K562 (cell line): ENCODE measurements at regions not wholly inside any gene's neighbourhood (a gene's known extent, or its start where the extent isn't known, plus 50 kb on each side); places are given as distances from the start of the nearest gene placed in this dataset.

Experiments used
- CEBPG ChIP-seq, 3 experiments: fragments of 200-800 bp in 1 of 3; sonication (Bioruptor generic) in 1 of 3; sonication (generic) in 1 of 3; formaldehyde crosslinking in 1 of 3; IDR thresholded peaks in 2 of 3; conservative IDR thresholded peaks in 1 of 3; 2 replicates each; pipeline versions ENCODE4 v1.6.1 to v1.8.0; 2016 to 2022; ENCODE audit warnings: missing compliant biosample characterization in 2 of 3, missing genetic modification characterization in 2 of 3, mild to moderate bottlenecking in 1 of 3, missing genetic modification reagents in 1 of 3
- COPS2 ChIP-seq: fragments of 450-650 bp; conservative IDR thresholded peaks from 2 replicates; pipeline ENCODE4 v1.6.1; 2016; ENCODE audit warnings: mild to moderate bottlenecking, moderate library complexity
- GABPB1 ChIP-seq: sonication (generic); formaldehyde crosslinking; IDR thresholded peaks from 2 replicates; pipeline ENCODE4 v1.8.0; 2022; ENCODE audit warnings: mild to moderate bottlenecking, missing genetic modification reagents
- ILK ChIP-seq: fragments of 450-650 bp; IDR thresholded peaks from 2 replicates; pipeline ENCODE4 v1.6.1; 2016; ENCODE audit warnings: missing genetic modification characterization, low read depth, mild to moderate bottlenecking, missing compliant biosample characterization, moderate library complexity, borderline replicate concordance
- KAT8 ChIP-seq: fragments of 450-650 bp; IDR thresholded peaks from 2 replicates; pipeline ENCODE4 v1.6.1; 2016; ENCODE audit warnings: low read depth, mild to moderate bottlenecking
- NR3C1 ChIP-seq: sonication (generic); formaldehyde crosslinking; IDR thresholded peaks from 2 replicates; pipeline ENCODE4 v1.8.1; 2022; ENCODE audit warnings: missing genetic modification reagents
- PCBP2 ChIP-seq: fragments of 200-400 bp; formaldehyde crosslinking; IDR thresholded peaks from 2 replicates; pipeline ENCODE4 v1.6.1; 2018; ENCODE audit warnings: low read length, low read depth, mild to moderate bottlenecking, moderate library complexity; ENCODE audit not compliant: poor library complexity, severe bottlenecking
- RB1 ChIP-seq: fragments of 450-650 bp; IDR thresholded peaks from 2 replicates; pipeline ENCODE4 v1.6.1; 2017; ENCODE audit warnings: low read depth, mild to moderate bottlenecking
- SOX6 ChIP-seq: fragments of 450-650 bp; IDR thresholded peaks from 2 replicates; pipeline ENCODE4 v1.6.1; 2014; ENCODE audit warnings: mild to moderate bottlenecking
- SP2 ChIP-seq: IDR thresholded peaks from 2 replicates; pipeline ENCODE4 v1.6.1; 2011; ENCODE audit warnings: mild to moderate bottlenecking, low read depth, low read length, moderate library complexity; ENCODE audit not compliant: poor library complexity, severe bottlenecking; ENCODE audit errors: extremely low read depth
- ZNF165 ChIP-seq: fragments of 250-450 bp; sonication (Bioruptor Pico); IDR thresholded peaks from 2 replicates; pipeline ENCODE4 v1.4.0; 2020; ENCODE audit warnings: borderline replicate concordance
- ZNF507 ChIP-seq: conservative IDR thresholded peaks from 2 replicates; pipeline ENCODE4 v1.6.1; 2017; ENCODE audit warnings: missing genetic modification characterization, missing compliant biosample characterization
- ZNF583 ChIP-seq: fragments of 250-450 bp; sonication (Bioruptor Pico); IDR thresholded peaks from 2 replicates; pipeline ENCODE4 v1.4.0; 2020
- ZSCAN29 ChIP-seq: fragments of 450-650 bp; IDR thresholded peaks from 2 replicates; pipeline ENCODE4 v1.6.1; 2017
- ZSCAN32 ChIP-seq: fragments of 450-650 bp; formaldehyde crosslinking; IDR thresholded peaks from 2 replicates; pipeline ENCODE4 v1.4.0; 2020; ENCODE audit warnings: mild to moderate bottlenecking, moderate library complexity
- TF ChIP-seq, protein P1 (sequence below): fragments of 150-350 bp; IDR thresholded peaks from 2 replicates; pipeline ENCODE4 v1.6.1; 2014; ENCODE audit warnings: low read depth, mild to moderate bottlenecking, low read length, borderline replicate concordance
- TF ChIP-seq, protein P2 (sequence below), 2 experiments: fragments of 450-650 bp; conservative IDR thresholded peaks; 2 replicates each; pipeline ENCODE4 v1.6.1; 2017; ENCODE audit warnings: mild to moderate bottlenecking in 2 of 2, moderate library complexity in 2 of 2
- TF ChIP-seq, protein P3 (sequence below), 2 experiments: fragments of 150-350 bp in 1 of 2; IDR thresholded peaks; 2 replicates each; pipeline ENCODE4 v1.6.1; 2012 to 2016; ENCODE audit warnings: low read depth in 2 of 2, low read length in 2 of 2, mild to moderate bottlenecking in 1 of 2, moderate library complexity in 1 of 2
- TF ChIP-seq, protein P4 (sequence below): IDR thresholded peaks from 2 replicates; pipeline ENCODE4 v1.6.1; 2016; ENCODE audit warnings: missing genetic modification characterization, missing compliant biosample characterization

DNA sequence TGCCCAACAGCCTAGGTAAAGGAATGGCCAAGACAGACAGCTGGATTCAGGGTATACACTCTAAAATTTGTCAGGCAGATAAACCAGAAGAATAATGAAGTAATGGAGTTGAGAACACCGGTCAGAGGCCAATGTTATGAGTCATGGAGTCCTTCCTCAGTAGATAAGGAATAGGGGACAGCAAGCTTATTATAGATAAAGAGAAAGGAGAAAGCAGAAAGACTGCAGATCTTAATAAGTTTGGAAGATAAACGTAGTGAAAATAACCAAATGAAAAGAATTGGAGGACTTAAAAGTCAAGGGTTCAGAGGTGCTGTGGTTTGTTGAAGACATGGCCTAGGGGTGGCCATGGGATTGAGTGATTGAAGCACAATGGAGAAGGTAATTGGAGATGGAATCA, 63.5 kb upstream of the NFE2L2 start (continued):
- TF ChIP-seq ZNF507 (tag) (no peak), ZSCAN32 (no peak), ZNF583 (CRISPR knock-in tag) (no peak), ILK (no peak), COPS2 (no peak), SP2 (no peak), SOX6 (peak; percentile 75), ZNF165 (CRISPR knock-in tag) (no peak), CEBPG (CRISPR knock-in tag; IDR thresholded peaks at IDR 0.05) (no peak), CEBPG (tag; conservative IDR thresholded peaks at IDR 0.05 in 1 of 2, IDR thresholded peaks at IDR 0.05 in 1 of 2) (no peak), RB1 (no peak), NR3C1 (CRISPR knock-in tag) (no peak), KAT8 (no peak), GABPB1 (CRISPR knock-in tag) (no peak), PCBP2 (no peak), ZSCAN29 (no peak)
- TF ChIP-seq, protein P1, sequence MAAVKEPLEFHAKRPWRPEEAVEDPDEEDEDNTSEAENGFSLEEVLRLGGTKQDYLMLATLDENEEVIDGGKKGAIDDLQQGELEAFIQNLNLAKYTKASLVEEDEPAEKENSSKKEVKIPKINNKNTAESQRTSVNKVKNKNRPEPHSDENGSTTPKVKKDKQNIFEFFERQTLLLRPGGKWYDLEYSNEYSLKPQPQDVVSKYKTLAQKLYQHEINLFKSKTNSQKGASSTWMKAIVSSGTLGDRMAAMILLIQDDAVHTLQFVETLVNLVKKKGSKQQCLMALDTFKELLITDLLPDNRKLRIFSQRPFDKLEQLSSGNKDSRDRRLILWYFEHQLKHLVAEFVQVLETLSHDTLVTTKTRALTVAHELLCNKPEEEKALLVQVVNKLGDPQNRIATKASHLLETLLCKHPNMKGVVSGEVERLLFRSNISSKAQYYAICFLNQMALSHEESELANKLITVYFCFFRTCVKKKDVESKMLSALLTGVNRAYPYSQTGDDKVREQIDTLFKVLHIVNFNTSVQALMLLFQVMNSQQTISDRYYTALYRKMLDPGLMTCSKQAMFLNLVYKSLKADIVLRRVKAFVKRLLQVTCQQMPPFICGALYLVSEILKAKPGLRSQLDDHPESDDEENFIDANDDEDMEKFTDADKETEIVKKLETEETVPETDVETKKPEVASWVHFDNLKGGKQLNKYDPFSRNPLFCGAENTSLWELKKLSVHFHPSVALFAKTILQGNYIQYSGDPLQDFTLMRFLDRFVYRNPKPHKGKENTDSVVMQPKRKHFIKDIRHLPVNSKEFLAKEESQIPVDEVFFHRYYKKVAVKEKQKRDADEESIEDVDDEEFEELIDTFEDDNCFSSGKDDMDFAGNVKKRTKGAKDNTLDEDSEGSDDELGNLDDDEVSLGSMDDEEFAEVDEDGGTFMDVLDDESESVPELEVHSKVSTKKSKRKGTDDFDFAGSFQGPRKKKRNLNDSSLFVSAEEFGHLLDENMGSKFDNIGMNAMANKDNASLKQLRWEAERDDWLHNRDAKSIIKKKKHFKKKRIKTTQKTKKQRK, result no peak
- TF ChIP-seq, protein P2, sequence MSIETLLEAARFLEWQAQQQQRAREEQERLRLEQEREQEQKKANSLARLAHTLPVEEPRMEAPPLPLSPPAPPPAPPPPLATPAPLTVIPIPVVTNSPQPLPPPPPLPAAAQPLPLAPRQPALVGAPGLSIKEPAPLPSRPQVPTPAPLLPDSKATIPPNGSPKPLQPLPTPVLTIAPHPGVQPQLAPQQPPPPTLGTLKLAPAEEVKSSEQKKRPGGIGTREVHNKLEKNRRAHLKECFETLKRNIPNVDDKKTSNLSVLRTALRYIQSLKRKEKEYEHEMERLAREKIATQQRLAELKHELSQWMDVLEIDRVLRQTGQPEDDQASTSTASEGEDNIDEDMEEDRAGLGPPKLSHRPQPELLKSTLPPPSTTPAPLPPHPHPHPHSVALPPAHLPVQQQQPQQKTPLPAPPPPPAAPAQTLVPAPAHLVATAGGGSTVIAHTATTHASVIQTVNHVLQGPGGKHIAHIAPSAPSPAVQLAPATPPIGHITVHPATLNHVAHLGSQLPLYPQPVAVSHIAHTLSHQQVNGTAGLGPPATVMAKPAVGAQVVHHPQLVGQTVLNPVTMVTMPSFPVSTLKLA (conservative IDR thresholded peaks at IDR 0.05), result 0 out of 4 replicates have a peak, but pooled peaks of 1 of the 2 experiments have one; percentile 18
- TF ChIP-seq, protein P3, sequence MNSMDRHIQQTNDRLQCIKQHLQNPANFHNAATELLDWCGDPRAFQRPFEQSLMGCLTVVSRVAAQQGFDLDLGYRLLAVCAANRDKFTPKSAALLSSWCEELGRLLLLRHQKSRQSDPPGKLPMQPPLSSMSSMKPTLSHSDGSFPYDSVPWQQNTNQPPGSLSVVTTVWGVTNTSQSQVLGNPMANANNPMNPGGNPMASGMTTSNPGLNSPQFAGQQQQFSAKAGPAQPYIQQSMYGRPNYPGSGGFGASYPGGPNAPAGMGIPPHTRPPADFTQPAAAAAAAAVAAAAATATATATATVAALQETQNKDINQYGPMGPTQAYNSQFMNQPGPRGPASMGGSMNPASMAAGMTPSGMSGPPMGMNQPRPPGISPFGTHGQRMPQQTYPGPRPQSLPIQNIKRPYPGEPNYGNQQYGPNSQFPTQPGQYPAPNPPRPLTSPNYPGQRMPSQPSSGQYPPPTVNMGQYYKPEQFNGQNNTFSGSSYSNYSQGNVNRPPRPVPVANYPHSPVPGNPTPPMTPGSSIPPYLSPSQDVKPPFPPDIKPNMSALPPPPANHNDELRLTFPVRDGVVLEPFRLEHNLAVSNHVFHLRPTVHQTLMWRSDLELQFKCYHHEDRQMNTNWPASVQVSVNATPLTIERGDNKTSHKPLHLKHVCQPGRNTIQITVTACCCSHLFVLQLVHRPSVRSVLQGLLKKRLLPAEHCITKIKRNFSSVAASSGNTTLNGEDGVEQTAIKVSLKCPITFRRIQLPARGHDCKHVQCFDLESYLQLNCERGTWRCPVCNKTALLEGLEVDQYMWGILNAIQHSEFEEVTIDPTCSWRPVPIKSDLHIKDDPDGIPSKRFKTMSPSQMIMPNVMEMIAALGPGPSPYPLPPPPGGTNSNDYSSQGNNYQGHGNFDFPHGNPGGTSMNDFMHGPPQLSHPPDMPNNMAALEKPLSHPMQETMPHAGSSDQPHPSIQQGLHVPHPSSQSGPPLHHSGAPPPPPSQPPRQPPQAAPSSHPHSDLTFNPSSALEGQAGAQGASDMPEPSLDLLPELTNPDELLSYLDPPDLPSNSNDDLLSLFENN (IDR thresholded peaks at IDR 0.05; ENCODE audit: low read depth in 2 of 2, low read length in 2 of 2), result no peak
- TF ChIP-seq, protein P4, sequence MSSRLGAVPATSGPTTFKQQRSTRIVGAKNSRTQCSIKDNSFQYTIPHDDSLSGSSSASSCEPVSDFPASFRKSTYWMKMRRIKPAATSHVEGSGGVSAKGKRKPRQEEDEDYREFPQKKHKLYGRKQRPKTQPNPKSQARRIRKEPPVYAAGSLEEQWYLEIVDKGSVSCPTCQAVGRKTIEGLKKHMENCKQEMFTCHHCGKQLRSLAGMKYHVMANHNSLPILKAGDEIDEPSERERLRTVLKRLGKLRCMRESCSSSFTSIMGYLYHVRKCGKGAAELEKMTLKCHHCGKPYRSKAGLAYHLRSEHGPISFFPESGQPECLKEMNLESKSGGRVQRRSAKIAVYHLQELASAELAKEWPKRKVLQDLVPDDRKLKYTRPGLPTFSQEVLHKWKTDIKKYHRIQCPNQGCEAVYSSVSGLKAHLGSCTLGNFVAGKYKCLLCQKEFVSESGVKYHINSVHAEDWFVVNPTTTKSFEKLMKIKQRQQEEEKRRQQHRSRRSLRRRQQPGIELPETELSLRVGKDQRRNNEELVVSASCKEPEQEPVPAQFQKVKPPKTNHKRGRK (tag), result no peak
